NCI-H1436 treated with DMSO at 0.1 percent for 48 hours (cell line): ENCODE measurements at regions not wholly inside any gene's neighbourhood (a gene's known extent, or its start where the extent isn't known, plus 50 kb on each side); places are given as distances from the start of the nearest gene placed in this dataset.

ENCODE experiments used
- DNase-seq: peaks from one replicate; lab custom pipeline; 2025; lab: John Stamatoyannopoulos, UW

DNA sequence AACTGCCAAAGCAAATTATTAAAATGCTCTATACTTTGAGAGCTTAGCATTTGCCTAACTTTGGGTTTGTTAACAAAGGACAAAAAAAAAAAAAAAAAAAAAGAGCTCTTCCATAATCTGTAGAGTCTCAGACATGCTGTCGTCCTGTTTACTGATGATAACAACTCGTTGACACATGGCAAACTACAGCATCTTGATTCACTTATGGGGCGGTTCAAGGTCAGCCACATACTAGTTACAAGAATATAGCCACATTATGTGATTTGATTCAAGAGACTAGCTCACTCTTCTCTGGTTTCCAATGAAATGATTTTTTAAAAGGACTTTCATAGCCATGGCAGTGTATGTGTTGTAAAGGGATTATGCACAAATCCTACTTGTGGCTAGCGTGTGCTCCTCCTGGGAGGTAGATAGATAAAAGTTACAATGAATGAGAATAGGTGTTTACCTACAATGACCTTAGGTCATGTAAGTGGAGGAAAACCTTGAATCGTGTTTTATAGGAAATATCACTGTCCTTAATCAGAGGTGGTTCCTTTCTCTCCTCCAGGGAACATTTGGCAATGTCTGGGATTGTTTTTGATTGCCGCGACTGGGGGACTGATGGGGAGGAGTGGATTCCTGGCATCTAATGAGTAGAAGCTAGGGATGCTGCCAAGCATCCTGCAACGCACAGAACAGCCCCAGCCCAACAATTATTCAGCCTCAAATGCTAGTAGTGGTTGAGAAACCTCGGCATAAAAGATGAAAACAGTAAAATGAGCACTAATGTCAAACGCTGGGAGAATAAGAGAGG is 969.2 kb upstream of the SLC35B3 start:
- no peak for DNase-seq

DNA sequence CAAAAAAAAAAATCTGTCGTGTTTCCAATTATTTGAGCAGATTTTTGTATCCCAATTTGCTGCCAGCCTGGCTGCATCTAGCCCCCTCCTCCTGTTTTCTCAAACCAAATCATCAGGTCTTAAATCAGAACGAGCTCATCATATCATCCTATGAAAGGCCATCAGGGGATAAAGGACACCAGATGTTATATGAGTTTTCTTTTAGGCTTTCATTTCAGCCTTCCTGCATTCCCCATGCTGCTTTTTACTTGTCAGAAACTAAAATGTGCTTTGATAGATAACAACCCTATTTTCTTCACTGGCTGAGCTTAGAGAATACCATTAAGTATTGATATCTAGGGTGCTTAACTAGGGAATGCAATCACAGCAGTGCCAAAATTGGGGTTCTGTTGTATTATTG is 968.4 kb upstream of the SLC35B3 start:
- DNase-seq = no peak

DNA sequence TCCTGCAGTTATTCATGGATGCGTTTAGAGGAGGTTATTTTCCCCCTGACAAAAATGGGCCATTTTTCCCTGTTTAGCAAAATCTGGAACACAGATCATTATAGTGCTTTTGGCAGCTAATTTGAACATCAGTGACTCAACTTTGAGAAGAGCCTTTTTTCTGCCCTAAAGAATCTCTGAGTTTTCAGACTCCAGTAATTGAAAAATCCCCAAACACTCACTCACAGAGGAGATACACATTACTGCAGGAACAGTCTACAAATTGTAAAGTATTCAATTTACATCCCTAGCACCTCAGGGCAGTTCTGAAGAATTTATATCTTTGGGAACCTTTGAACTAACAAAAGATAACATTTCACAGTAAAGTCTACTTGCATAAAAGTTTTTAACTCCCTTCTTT is 966.6 kb upstream of the SLC35B3 start:
- DNase-seq = no peak

DNA sequence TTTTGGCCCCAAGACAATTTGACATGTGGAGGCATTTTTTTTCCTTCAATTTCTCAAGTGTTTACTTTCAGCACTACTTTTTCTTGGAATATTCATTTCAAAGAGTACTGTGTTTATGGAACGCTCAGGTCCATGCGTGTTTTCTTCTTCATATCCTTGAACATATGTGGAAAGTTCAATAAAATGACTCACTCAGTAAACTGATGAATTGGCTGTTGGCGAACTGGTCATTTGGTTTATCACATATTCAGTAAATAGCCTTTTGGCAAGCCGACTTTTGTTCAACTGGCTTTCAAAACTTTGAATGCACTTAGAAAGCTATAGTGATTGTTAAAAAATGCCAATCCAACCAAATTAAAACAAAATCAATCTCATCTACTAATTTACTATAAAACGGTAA is 964.6 kb upstream of the SLC35B3 start:
- DNase-seq = no peak

DNA sequence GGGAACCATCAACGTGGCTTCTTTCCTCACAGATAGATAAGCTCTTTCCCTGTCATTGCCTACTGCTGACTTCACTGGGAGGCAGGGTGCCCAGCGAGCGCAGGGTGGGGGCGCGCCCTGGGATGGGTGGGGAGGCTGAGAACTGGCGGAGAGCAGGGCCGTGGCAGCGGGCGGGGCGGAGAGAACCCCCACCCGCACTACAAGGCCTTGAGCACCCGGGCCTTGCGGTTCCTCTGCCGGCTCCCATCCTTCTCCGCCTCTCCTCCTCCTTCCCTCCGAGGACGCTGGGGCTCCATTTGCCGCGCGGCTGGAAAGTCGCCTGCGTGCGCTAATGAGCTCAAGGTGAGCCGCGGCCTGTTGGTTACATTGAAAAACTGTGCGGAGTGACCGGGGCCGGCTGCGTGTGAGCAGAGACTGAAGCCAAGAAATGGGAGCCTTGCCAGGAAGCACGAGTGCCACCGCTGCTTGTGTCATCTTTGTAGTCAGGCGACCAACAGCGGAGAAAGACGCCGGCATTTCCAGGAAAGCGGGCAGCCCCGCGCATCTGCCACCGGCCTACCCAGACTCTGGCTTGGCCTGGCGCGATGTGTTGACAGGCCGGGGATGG is 963.5 kb upstream of the SLC35B3 start:
- DNase-seq = no peak

DNA sequence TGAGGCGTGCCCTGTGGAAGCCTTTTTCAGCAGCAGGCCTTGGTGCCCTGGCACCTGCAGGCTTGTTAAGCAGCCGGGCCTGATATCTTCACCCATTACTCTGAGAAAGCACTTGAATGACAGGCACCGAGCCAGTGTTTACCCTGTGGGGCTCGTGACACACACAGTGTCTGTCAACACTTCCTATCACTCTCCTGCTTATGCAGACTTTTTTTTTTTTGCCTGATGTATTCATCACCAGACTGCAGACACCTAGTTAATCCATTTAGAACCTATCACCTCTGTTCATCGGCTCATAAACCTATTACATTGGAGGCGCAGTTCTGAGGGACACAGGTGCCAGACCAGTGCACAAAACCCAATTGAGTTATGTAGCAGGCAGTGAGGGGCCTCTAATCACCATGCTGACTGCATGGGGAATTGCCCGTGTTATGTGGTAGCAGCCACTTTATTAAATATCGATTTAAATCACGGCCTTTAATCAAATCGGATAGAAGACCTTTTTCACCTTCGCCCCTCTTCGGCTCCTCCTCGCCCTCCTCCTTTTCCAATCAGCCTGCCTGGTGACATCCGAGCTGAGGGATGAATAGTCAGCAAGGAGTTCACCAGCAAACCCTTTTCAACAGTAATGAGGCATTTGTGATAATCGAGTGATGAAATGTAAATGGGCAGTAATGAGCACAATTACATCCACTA is 962.9 kb upstream of the SLC35B3 start:
- DNase-seq = peak; percentile 70

DNA sequence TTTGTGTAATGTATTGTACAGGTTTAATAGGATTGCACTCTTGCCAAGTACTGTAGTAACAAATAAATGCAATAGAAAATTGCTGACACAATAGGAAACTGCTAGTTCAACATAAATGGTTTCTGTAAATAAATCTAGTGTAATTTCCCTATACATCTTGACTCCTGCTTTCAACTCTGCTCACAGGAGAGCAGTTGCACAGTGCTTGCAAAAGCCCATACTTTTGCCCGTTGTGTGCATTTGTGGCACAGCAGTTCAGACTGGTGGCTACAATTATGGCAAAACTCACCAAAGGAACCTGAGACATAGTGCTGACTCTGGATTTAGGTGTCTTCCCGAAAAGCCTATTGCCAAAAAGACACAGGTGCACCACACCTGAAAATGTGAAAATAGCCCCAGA is 953.3 kb upstream of the SLC35B3 start:
- DNase-seq = peak; percentile 17

DNA sequence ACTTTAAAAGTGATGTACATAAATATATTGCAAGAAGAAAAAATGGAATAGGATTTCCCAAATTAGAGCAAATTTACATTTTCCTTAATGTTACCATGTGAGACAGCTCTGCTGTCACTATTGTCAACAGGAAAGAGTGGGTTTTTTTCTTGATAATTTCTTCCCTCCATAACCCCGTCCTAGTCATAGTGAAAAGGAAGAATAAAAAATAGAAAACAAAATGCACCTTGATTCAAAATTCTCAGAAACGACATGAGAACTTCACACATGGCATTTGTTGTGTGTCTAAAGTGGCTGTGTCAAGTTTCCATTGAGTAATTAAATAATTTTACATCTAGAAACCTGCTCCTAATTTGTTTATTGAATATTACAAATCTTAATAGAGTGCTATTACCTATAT is 945.2 kb upstream of the SLC35B3 start:
- no peak for DNase-seq

DNA sequence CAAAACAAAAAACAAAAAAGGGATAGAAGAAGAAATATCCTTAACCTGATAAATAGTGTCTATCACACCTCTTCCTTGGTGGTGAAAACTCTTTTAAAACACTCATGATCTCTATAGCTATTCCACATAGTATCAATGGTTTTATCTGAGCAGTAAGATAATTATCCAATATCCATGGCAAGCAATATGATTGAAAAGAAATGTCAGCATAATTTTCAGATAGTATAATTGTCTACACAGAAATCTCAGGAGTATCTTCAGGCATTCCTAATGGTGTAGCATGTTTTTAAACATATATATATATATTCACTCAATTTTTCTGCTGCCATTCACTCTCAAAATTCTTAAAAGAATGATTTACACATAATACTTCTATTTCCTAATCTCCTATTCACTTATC is 938.0 kb upstream of the SLC35B3 start:
- DNase-seq = no peak

GRCh38 chr6:9370480-9370879 is 935.1 kb upstream of the SLC35B3 start:
- no peak for DNase-seq

- DNase-seq = no peak
These were observed 930.0 kb upstream of the SLC35B3 start for GRCh38 chr6:9365378-9365777.

DNA sequence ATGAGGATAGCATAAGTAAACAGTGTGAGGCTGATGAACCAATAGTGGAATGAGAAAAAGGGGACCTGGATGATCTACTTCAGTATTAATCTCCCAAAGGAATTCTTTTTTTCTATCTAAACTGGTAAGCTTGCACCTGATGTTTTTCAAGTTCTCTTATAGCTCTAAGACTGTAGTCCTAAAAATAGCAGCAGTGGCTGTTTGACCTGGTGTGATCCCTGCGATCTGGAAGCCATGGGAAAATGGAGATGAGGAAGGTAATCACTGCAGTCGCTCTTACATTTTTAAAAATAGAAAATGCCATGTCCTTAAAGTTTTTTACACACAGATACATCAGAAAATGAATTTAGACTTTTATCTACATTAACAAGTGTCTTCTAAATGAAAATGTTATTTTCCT is 926.4 kb upstream of the SLC35B3 start:
- no peak for DNase-seq

- no peak for DNase-seq
These were observed 925.5 kb upstream of the SLC35B3 start for GRCh38 chr6:9360881-9361280.

DNA sequence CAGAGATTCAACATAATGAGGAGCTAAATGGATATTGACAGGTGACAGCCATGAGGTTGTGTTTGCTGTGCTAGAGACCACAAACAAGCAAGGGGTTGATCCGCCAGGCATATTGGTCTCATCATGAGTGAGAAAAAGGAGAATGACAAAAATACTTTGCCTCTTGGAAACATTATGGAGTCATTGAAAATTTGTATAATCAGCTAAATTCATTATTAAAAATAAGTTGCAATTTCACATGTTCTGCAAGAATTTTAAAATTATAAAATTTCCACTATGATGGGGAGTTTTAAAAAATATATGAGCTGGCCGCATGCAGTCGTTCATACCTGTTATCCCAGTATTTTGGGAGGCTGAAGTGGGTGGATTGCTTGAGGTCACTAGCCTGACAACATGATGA is 912.3 kb upstream of the SLC35B3 start:
- no peak for DNase-seq

GRCh38 chr6:9346923-9347322 is 911.6 kb upstream of the SLC35B3 start:
- no peak for DNase-seq

DNA sequence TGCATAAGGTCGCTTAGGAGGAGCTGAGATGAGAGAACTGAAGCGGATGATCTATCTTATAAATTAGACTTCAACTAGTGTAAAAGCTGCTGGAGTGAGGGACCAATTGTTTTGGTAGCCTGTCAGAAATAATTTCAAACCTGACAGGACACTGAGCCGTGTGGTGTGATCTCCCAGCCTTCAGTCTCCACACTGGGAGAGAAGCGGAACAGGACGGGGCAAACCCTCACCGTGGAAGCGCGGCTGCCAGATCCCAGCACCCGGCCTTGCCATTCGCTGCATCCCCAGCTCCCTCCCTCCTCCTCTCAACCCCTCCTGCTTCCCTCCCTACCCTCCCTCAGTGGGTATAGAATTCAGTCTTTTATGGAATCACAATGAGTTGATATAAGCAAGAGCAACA is 900.1 kb upstream of the SLC35B3 start:
- DNase-seq = no peak

DNA sequence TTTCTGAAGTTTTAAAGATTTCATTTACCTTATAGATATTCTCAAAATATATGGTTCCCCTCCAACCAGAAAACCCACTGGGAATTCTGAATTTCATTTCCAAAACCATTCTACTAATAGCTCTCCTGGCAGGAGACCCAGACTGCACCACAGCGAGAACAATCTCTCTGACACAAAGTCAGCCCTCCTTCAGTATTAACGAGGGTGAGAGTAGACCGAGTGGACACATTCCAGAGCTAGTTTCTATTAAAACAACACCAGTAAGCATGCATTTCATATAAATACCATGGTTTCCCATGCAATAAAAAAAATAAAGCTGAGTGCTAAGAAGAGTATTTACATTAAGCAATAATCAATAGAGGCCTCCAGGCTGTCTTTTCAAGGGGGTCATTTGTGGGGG is 899.6 kb upstream of the SLC35B3 start:
- no peak for DNase-seq

GRCh38 chr6:9332241-9332780 is 897.0 kb upstream of the SLC35B3 start:
- no peak for DNase-seq

GRCh38 chr6:9316831-9317230 is 881.5 kb upstream of the SLC35B3 start:
- no peak for DNase-seq

- no peak for DNase-seq
These were observed 880.8 kb upstream of the SLC35B3 start for GRCh38 chr6:9315966-9316650.

DNA sequence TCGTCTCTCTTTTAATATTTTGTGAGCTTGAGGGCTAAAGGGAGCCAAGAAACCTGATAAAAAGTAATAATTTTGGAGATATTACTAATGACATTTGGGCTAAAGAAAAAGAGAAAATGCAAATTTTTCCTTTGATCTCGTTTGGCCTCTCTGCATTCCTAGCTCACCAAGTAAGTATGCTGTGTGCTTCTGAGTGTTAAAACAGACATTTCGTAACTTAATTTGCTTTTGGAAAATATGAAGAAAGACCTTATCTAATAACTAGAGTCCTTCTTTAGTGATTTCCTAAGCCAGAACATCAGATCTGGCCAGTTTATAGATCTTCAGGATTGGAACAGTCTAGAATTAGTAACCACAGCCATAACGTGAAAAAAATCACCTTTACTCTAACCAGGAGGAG is 872.9 kb upstream of the SLC35B3 start:
- no peak for DNase-seq

- no peak for DNase-seq
These were observed 872.4 kb upstream of the SLC35B3 start for GRCh38 chr6:9307786-9308185.
